ENCODE measurements at regions not wholly inside any gene's neighbourhood (a gene's known extent, or its start where the extent isn't known, plus 50 kb on each side); places are given as distances from the start of the nearest gene placed in this dataset.

- TF ChIP-seq POLR2A (IDR thresholded peaks at IDR 0.05) (no peak), CTCF (IDR thresholded peaks at IDR 0.05) (no peak)
Observed at GRCh38 chr6:154891901-154892300, 103.2 kb upstream of the TIAM2 start.

Data from upper lobe of left lung (tissue), 4 donors.